ENCODE measurements at regions not wholly inside any gene's neighbourhood (a gene's known extent, or its start where the extent isn't known, plus 50 kb on each side); places are given as distances from the start of the nearest gene placed in this dataset.

GRCh38 chr2:24410976-24411375 is 50.6 kb upstream of the ITSN2 start:
- no peaks in the 10 kb centered on the region for H3K36me3 Mint-ChIP-seq (ENCODE audit: low read depth)
- H3K4me3 Mint-ChIP-seq (ENCODE audit: unreplicated experiment): no peak overlapping the region
- H3K27me3 Mint-ChIP-seq (ENCODE audit: low read depth): peaks cover 3% of the 10 kb centered on the region
- no peak overlapping the region for H3K27ac Mint-ChIP-seq (ENCODE audit: unreplicated experiment)
- no peak for DNase-seq (ENCODE audit: low spot score)
- TF ChIP-seq, protein P1, sequence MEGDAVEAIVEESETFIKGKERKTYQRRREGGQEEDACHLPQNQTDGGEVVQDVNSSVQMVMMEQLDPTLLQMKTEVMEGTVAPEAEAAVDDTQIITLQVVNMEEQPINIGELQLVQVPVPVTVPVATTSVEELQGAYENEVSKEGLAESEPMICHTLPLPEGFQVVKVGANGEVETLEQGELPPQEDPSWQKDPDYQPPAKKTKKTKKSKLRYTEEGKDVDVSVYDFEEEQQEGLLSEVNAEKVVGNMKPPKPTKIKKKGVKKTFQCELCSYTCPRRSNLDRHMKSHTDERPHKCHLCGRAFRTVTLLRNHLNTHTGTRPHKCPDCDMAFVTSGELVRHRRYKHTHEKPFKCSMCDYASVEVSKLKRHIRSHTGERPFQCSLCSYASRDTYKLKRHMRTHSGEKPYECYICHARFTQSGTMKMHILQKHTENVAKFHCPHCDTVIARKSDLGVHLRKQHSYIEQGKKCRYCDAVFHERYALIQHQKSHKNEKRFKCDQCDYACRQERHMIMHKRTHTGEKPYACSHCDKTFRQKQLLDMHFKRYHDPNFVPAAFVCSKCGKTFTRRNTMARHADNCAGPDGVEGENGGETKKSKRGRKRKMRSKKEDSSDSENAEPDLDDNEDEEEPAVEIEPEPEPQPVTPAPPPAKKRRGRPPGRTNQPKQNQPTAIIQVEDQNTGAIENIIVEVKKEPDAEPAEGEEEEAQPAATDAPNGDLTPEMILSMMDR (IDR thresholded peaks at IDR 0.05): no peak
- no peaks in the 10 kb centered on the region for H3K9me3 Mint-ChIP-seq (ENCODE audit: low read depth)
- H3K4me1 Mint-ChIP-seq (ENCODE audit: low read depth): no peaks in the 10 kb centered on the region

GRCh38 chr2:24409700-24410556 is 49.6 kb upstream of the ITSN2 start:
- H3K36me3 Mint-ChIP-seq (ENCODE audit: low read depth): no peaks in the 10 kb centered on the region

More at GRCh38 chr2:24409700-24410556, 49.6 kb upstream of the ITSN2 start:
- no peaks in the 10 kb centered on the region for H3K4me1 Mint-ChIP-seq (ENCODE audit: low read depth)
- no peak overlapping the region for H3K27ac Mint-ChIP-seq (ENCODE audit: unreplicated experiment)
- no peak overlapping the region for H3K4me3 Mint-ChIP-seq (ENCODE audit: unreplicated experiment)
- H3K27me3 Mint-ChIP-seq (ENCODE audit: low read depth): peaks cover 3% of the 10 kb centered on the region
- DNase-seq (ENCODE audit: low spot score): no peak
- no peaks in the 10 kb centered on the region for H3K9me3 Mint-ChIP-seq (ENCODE audit: low read depth)
- TF ChIP-seq, protein P1 (IDR thresholded peaks at IDR 0.05): peak; percentile 93
